Astrocyte (in vitro differentiated cells and primary cell): ENCODE measurements at regions not wholly inside any gene's neighbourhood (a gene's known extent, or its start where the extent isn't known, plus 50 kb on each side); places are given as distances from the start of the nearest gene placed in this dataset.

Experiments
- EZH2 ChIP-seq: IDR thresholded peaks from 2 replicates; pipeline ENCODE4 v1.6.1; 2012; ENCODE audit warnings: mild to moderate bottlenecking, low read length, inconsistent platforms; ENCODE audit not compliant: insufficient read depth
- TF ChIP-seq, protein P1 (sequence below): IDR thresholded peaks from 2 replicates; pipeline ENCODE4 v1.5.1; 2011; ENCODE audit warnings: low read depth, mild to moderate bottlenecking, inconsistent platforms, low read length, moderate library complexity; ENCODE audit not compliant: insufficient read depth

GRCh38 chr2:129729646-129730045, 249.8 kb upstream of the RAB6C start:
- TF ChIP-seq, protein P1, sequence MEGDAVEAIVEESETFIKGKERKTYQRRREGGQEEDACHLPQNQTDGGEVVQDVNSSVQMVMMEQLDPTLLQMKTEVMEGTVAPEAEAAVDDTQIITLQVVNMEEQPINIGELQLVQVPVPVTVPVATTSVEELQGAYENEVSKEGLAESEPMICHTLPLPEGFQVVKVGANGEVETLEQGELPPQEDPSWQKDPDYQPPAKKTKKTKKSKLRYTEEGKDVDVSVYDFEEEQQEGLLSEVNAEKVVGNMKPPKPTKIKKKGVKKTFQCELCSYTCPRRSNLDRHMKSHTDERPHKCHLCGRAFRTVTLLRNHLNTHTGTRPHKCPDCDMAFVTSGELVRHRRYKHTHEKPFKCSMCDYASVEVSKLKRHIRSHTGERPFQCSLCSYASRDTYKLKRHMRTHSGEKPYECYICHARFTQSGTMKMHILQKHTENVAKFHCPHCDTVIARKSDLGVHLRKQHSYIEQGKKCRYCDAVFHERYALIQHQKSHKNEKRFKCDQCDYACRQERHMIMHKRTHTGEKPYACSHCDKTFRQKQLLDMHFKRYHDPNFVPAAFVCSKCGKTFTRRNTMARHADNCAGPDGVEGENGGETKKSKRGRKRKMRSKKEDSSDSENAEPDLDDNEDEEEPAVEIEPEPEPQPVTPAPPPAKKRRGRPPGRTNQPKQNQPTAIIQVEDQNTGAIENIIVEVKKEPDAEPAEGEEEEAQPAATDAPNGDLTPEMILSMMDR = no peak
- no peak for TF ChIP-seq EZH2
